SK-N-SH treated with all-trans-retinoic acid at 6 μM for 48 hours (cell line): ENCODE measurements at regions not wholly inside any gene's neighbourhood (a gene's known extent, or its start where the extent isn't known, plus 50 kb on each side); places are given as distances from the start of the nearest gene placed in this dataset.

ENCODE experiments used
- ATAC-seq: fragments of 200-7000 bp; cut with Tn5 transposase; 3 replicates; pipeline ENCODE4 v1.9.1; 2020; ENCODE audit warnings: mild to moderate bottlenecking, moderate library complexity
- ARNTL ChIP-seq: fragments of 450-650 bp; formaldehyde crosslinking; IDR thresholded peaks from 2 replicates; pipeline ENCODE4 v1.5.0; 2020; ENCODE audit warnings: low read depth, mild to moderate bottlenecking, moderate library complexity, borderline replicate concordance
- BACH2 ChIP-seq: fragments of 250-450 bp; sonication (Bioruptor Pico); IDR thresholded peaks from 2 replicates; pipeline ENCODE4 v1.9.0; 2021; ENCODE audit warnings: mild to moderate bottlenecking, borderline replicate concordance
- CSDC2 ChIP-seq: fragments of 250-450 bp; sonication (Bioruptor Pico); IDR thresholded peaks from 2 replicates; pipeline ENCODE4 v1.5.0; 2020; ENCODE audit warnings: mild to moderate bottlenecking, moderate library complexity
- ESRRG ChIP-seq: fragments of 250-450 bp; sonication (Bioruptor Pico); IDR thresholded peaks from 2 replicates; pipeline ENCODE4 v1.6.1; 2021; ENCODE audit warnings: mild to moderate bottlenecking
- GLIS3 ChIP-seq: fragments of 250-450 bp; sonication (Bioruptor Pico); IDR thresholded peaks from 2 replicates; pipeline ENCODE4 v1.5.0; 2020; ENCODE audit warnings: mild to moderate bottlenecking, moderate library complexity
- ISL1 ChIP-seq: fragments of 250-450 bp; sonication (Bioruptor Pico); IDR thresholded peaks from 2 replicates; pipeline ENCODE4 v2.1.2; 2022; ENCODE audit warnings: mild to moderate bottlenecking, moderate library complexity
- OSR1 ChIP-seq: fragments of 250-450 bp; sonication (Bioruptor Pico); IDR thresholded peaks from 2 replicates; pipeline ENCODE4 v1.8.0; 2022; ENCODE audit warnings: moderate library complexity, mild to moderate bottlenecking, inconsistent platforms
- PPARA ChIP-seq: fragments of 250-450 bp; sonication (Bioruptor Pico); IDR thresholded peaks from 2 replicates; pipeline ENCODE4 v1.5.0; 2020; ENCODE audit warnings: mild to moderate bottlenecking, borderline replicate concordance
- RARB ChIP-seq: fragments of 250-450 bp; sonication (Bioruptor Pico); IDR thresholded peaks from 2 replicates; pipeline ENCODE4 v1.8.0; 2021; ENCODE audit warnings: mild to moderate bottlenecking, moderate library complexity
- SNAI2 ChIP-seq: fragments of 250-450 bp; sonication (Bioruptor Pico); IDR thresholded peaks from 2 replicates; pipeline ENCODE4 v1.5.0; 2020; ENCODE audit warnings: mild to moderate bottlenecking, moderate library complexity
- TCF4 ChIP-seq: fragments of 250-450 bp; sonication (Bioruptor Pico); IDR thresholded peaks from 2 replicates; pipeline ENCODE4 v1.8.0; 2021; ENCODE audit warnings: mild to moderate bottlenecking, moderate library complexity, borderline replicate concordance
- TOX ChIP-seq: fragments of 250-450 bp; sonication (Bioruptor Pico); IDR thresholded peaks from 2 replicates; pipeline ENCODE4 v1.8.0; 2021; ENCODE audit warnings: mild to moderate bottlenecking, moderate library complexity, borderline replicate concordance
- ZC3H10 ChIP-seq: fragments of 250-450 bp; sonication (Bioruptor Pico); IDR thresholded peaks from 2 replicates; pipeline ENCODE4 v1.5.1; 2021; ENCODE audit warnings: mild to moderate bottlenecking, moderate library complexity
- ZFP3 ChIP-seq: fragments of 250-450 bp; sonication (Bioruptor Pico); IDR thresholded peaks from 2 replicates; pipeline ENCODE4 v1.5.0; 2020; ENCODE audit warnings: mild to moderate bottlenecking, moderate library complexity
- ZFP30 ChIP-seq: fragments of 450-650 bp; formaldehyde crosslinking; IDR thresholded peaks from 2 replicates; pipeline ENCODE4 v1.5.0; 2022; ENCODE audit warnings: mild to moderate bottlenecking, moderate library complexity
- ZNF565 ChIP-seq: fragments of 450-650 bp; formaldehyde crosslinking; conservative IDR thresholded peaks from 2 replicates; pipeline ENCODE4 v1.5.0; 2020; ENCODE audit warnings: low read depth, mild to moderate bottlenecking, moderate library complexity
- ZNF8 ChIP-seq: fragments of 450-650 bp; formaldehyde crosslinking; IDR thresholded peaks from 2 replicates; pipeline ENCODE4 v1.5.0; 2020; ENCODE audit warnings: mild to moderate bottlenecking, moderate library complexity
- TF ChIP-seq, protein P1 (sequence below): fragments of 250-450 bp; sonication (Bioruptor Pico); IDR thresholded peaks from 2 replicates; pipeline ENCODE4 v1.8.0; 2020; ENCODE audit warnings: mild to moderate bottlenecking, moderate library complexity, borderline replicate concordance
- TF ChIP-seq, protein P2 (sequence below): fragments of 250-450 bp; sonication (Bioruptor Pico); IDR thresholded peaks from 2 replicates; pipeline ENCODE4 v1.5.1; 2021; ENCODE audit warnings: mild to moderate bottlenecking, moderate library complexity
- TF ChIP-seq, protein P3 (sequence below): fragments of 250-450 bp; sonication (Bioruptor Pico); IDR thresholded peaks from 2 replicates; pipeline ENCODE4 v1.8.0; 2021; ENCODE audit warnings: low read depth, mild to moderate bottlenecking, moderate library complexity, borderline replicate concordance
- TF ChIP-seq, protein P4 (sequence below): fragments of 250-450 bp; sonication (Bioruptor Pico); IDR thresholded peaks from 2 replicates; pipeline ENCODE4 v1.5.1; 2020; ENCODE audit warnings: low read depth, mild to moderate bottlenecking, moderate library complexity

DNA sequence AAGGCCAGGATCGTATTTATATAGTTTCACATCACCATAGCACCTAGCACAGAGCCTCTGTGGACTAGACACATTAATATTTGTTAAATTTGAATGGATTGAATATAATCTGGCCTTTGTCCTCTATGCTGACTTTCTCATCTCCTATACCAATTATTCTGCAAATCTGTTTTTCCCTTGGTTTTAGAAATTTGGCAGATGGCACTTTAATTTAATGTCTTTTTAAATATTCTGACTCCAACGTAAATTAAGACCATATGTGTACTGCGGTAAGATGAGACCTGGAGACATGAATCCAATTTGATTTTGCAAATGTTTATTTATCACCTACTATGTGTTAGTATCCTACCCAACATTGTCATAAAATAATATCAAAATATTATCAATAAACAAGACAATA, 1281.9 kb upstream of the PIK3C3 start:
- TF ChIP-seq, protein P1, sequence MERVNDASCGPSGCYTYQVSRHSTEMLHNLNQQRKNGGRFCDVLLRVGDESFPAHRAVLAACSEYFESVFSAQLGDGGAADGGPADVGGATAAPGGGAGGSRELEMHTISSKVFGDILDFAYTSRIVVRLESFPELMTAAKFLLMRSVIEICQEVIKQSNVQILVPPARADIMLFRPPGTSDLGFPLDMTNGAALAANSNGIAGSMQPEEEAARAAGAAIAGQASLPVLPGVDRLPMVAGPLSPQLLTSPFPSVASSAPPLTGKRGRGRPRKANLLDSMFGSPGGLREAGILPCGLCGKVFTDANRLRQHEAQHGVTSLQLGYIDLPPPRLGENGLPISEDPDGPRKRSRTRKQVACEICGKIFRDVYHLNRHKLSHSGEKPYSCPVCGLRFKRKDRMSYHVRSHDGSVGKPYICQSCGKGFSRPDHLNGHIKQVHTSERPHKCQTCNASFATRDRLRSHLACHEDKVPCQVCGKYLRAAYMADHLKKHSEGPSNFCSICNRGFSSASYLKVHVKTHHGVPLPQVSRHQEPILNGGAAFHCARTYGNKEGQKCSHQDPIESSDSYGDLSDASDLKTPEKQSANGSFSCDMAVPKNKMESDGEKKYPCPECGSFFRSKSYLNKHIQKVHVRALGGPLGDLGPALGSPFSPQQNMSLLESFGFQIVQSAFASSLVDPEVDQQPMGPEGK (CRISPR knock-in tag), result no peak
- TF ChIP-seq ZNF565 (no peak), ZNF8 (CRISPR knock-in tag) (no peak), BACH2 (CRISPR knock-in tag) (no peak), TCF4 (CRISPR knock-in tag) (peak; percentile 84), ISL1 (peak; percentile 13; the same call in 1 of the 2 replicates), GLIS3 (CRISPR knock-in tag) (no peak), SNAI2 (CRISPR knock-in tag) (no peak), ESRRG (CRISPR knock-in tag) (no peak), TOX (CRISPR knock-in tag) (no peak), ZFP3 (CRISPR knock-in tag) (no peak)
- TF ChIP-seq, protein P2, sequence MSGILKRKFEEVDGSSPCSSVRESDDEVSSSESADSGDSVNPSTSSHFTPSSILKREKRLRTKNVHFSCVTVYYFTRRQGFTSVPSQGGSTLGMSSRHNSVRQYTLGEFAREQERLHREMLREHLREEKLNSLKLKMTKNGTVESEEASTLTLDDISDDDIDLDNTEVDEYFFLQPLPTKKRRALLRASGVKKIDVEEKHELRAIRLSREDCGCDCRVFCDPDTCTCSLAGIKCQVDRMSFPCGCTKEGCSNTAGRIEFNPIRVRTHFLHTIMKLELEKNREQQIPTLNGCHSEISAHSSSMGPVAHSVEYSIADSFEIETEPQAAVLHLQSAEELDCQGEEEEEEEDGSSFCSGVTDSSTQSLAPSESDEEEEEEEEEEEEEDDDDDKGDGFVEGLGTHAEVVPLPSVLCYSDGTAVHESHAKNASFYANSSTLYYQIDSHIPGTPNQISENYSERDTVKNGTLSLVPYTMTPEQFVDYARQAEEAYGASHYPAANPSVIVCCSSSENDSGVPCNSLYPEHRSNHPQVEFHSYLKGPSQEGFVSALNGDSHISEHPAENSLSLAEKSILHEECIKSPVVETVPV (CRISPR knock-in tag), result no peak
- ATAC-seq, result peak; percentile 54; the same call in 2 of the 3 replicates

DNA sequence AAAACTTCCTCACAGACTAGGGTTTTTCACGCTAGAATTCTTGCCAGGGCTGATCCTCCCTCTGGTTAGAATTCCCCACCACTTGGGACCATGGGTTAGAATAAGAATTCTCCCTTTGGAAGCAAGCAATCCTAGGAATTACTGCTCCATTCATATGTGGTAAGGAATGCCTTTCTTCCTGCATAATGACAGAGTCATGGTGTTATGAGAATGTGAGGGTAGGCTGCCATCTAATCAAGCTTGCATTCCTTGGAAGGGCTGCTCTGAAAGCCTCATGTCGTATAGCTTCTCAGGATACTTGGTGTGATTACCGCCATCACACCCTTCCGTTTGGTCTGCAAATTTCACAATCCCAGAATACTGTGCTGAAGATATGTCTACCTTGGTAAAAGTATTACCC, 1282.4 kb upstream of the PIK3C3 start:
- peak; percentile 25; the same call in 1 of the 3 replicates for ATAC-seq
- no peak for TF ChIP-seq ARNTL (CRISPR knock-in tag)
- no peak for TF ChIP-seq SNAI2 (CRISPR knock-in tag)
- TF ChIP-seq GLIS3 (CRISPR knock-in tag), result no peak
- no peak for TF ChIP-seq BACH2 (CRISPR knock-in tag)
- no peak for TF ChIP-seq TCF4 (CRISPR knock-in tag)
- no peak for TF ChIP-seq ZC3H10
- TF ChIP-seq PPARA (CRISPR knock-in tag), result no peak
- TF ChIP-seq, protein P1 (CRISPR knock-in tag), result no peak
- no peak for TF ChIP-seq TOX (CRISPR knock-in tag)
- TF ChIP-seq ZNF8 (CRISPR knock-in tag), result no peak
- TF ChIP-seq, all 23 proteins: peak for 0

DNA sequence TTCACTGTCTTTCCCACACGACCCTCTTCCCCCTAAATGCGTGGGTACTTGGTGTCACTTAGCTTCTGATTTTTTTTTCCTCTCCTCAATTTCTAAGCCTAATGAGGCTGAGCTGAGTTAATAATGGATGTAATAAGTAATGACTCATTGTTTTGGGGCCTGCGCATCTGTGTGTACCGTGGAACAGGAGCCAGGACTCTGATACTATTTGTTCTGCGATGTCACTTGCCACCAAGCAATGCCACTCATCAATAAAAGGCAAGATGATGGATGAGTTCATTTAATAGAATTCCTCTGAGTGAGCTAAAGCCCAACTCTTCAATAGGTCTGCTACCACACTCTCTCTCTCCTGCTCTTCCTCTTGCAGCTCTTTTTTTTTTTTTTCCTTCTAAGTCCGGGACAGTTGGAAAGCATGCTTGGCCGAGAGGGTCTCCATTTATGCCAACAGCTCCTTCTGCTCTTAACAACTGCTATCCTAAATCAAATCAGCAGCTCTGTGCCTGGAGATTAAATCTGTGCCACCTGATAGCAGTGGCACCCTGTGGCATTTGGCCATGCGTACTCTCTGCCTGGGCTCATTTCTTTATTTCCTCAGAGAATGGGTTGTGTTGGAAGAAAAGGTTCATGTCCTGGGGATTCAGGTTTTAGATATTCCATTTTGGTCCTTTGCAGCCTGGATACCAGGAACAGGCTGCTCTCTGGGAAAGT, 1284.2 kb upstream of the PIK3C3 start:
- ATAC-seq, result peak; percentile 21; the same call in 2 of the 3 replicates
- TF ChIP-seq, protein P1 (CRISPR knock-in tag), result no peak
- TF ChIP-seq TCF4 (CRISPR knock-in tag), result no peak
- TF ChIP-seq, protein P3, sequence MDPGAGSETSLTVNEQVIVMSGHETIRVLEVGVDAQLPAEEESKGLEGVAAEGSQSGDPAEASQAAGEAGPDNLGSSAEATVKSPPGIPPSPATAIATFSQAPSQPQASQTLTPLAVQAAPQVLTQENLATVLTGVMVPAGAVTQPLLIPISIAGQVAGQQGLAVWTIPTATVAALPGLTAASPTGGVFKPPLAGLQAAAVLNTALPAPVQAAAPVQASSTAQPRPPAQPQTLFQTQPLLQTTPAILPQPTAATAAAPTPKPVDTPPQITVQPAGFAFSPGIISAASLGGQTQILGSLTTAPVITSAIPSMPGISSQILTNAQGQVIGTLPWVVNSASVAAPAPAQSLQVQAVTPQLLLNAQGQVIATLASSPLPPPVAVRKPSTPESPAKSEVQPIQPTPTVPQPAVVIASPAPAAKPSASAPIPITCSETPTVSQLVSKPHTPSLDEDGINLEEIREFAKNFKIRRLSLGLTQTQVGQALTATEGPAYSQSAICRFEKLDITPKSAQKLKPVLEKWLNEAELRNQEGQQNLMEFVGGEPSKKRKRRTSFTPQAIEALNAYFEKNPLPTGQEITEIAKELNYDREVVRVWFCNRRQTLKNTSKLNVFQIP (CRISPR knock-in tag), result no peak
- TF ChIP-seq, protein P2 (CRISPR knock-in tag), result no peak
- TF ChIP-seq BACH2 (CRISPR knock-in tag), result no peak
- no peak for TF ChIP-seq PPARA (CRISPR knock-in tag)
- no peak for TF ChIP-seq ZNF8 (CRISPR knock-in tag)
- TF ChIP-seq RARB (CRISPR knock-in tag), result no peak
- no peak for TF ChIP-seq ISL1
- TF ChIP-seq TOX (CRISPR knock-in tag), result no peak
- TF ChIP-seq ESRRG (CRISPR knock-in tag), result no peak
- no peak for TF ChIP-seq ZFP30 (CRISPR knock-in tag)
- no peak for TF ChIP-seq ARNTL (CRISPR knock-in tag)
- TF ChIP-seq ZC3H10, result no peak
- TF ChIP-seq OSR1 (CRISPR knock-in tag), result no peak
- TF ChIP-seq GLIS3 (CRISPR knock-in tag), result no peak
- TF ChIP-seq CSDC2 (CRISPR knock-in tag), result no peak
- TF ChIP-seq, protein P4, sequence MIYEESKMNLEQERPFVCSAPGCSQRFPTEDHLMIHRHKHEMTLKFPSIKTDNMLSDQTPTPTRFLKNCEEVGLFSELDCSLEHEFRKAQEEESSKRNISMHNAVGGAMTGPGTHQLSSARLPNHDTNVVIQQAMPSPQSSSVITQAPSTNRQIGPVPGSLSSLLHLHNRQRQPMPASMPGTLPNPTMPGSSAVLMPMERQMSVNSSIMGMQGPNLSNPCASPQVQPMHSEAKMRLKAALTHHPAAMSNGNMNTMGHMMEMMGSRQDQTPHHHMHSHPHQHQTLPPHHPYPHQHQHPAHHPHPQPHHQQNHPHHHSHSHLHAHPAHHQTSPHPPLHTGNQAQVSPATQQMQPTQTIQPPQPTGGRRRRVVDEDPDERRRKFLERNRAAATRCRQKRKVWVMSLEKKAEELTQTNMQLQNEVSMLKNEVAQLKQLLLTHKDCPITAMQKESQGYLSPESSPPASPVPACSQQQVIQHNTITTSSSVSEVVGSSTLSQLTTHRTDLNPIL (CRISPR knock-in tag), result no peak
- no peak for TF ChIP-seq ZFP3 (CRISPR knock-in tag)
